HEK293 (cell line): ENCODE measurements at regions not wholly inside any gene's neighbourhood (a gene's known extent, or its start where the extent isn't known, plus 50 kb on each side); places are given as distances from the start of the nearest gene placed in this dataset.

Source experiments
- ATF2 ChIP-seq: fragments of 450-650 bp; formaldehyde crosslinking; IDR thresholded peaks from 2 replicates; pipeline ENCODE4 v1.5.1; 2016; ENCODE audit warnings: missing biosample characterization, missing genetic modification characterization, low read depth
- HOXA7 ChIP-seq: sonication (generic); formaldehyde crosslinking; IDR thresholded peaks from 2 replicates; pipeline ENCODE4 v1.8.1; 2022; ENCODE audit warnings: missing genetic modification reagents, borderline replicate concordance
- REPIN1 ChIP-seq: fragments of 450-650 bp; formaldehyde crosslinking; IDR thresholded peaks from 2 replicates; pipeline ENCODE4 v1.5.1; 2017; ENCODE audit warnings: missing biosample characterization, missing genetic modification characterization, low read depth
- TCF7L2 ChIP-seq: IDR thresholded peaks from 2 replicates; pipeline ENCODE4 v1.6.1; 2011; ENCODE audit warnings: low read depth, mild to moderate bottlenecking, inconsistent platforms, low read length, moderate library complexity, borderline replicate concordance
- TSHZ1 ChIP-seq: fragments of 450-650 bp; formaldehyde crosslinking; IDR thresholded peaks from 2 replicates; pipeline ENCODE4 v1.5.1; 2016; ENCODE audit warnings: missing biosample characterization, missing genetic modification characterization, borderline replicate concordance
- ZBTB7A ChIP-seq: fragments of 450-650 bp; formaldehyde crosslinking; IDR thresholded peaks from 2 replicates; pipeline ENCODE4 v1.5.1; 2016; ENCODE audit warnings: low read depth, missing biosample characterization, missing genetic modification characterization
- ZNF146 ChIP-seq: fragments of 450-650 bp; formaldehyde crosslinking; IDR thresholded peaks from 2 replicates; pipeline ENCODE4 v1.5.1; 2016; ENCODE audit warnings: missing biosample characterization, missing genetic modification characterization
- ZNF184 ChIP-seq: fragments of 450-650 bp; IDR thresholded peaks from 2 replicates; pipeline ENCODE4 v1.5.1; 2018; ENCODE audit warnings: missing biosample characterization, mild to moderate bottlenecking, missing genetic modification characterization
- ZNF221 ChIP-seq: fragments of 450-650 bp; formaldehyde crosslinking; IDR thresholded peaks from 2 replicates; pipeline ENCODE4 v1.5.1; 2017; ENCODE audit warnings: missing biosample characterization, missing genetic modification characterization, borderline replicate concordance
- ZNF311 ChIP-seq: fragments of 450-650 bp; formaldehyde crosslinking; IDR thresholded peaks from 2 replicates; pipeline ENCODE4 v1.5.1; 2017; ENCODE audit warnings: missing biosample characterization, missing genetic modification characterization, borderline replicate concordance
- ZNF549 ChIP-seq: fragments of 450-650 bp; IDR thresholded peaks from 2 replicates; pipeline ENCODE4 v1.5.1; 2018; ENCODE audit warnings: missing biosample characterization, missing genetic modification characterization, mild to moderate bottlenecking, inconsistent platforms, moderate library complexity
- TF ChIP-seq, protein P1 (sequence below): fragments of 450-650 bp; formaldehyde crosslinking; IDR thresholded peaks from 2 replicates; pipeline ENCODE4 v1.5.1; 2016; ENCODE audit warnings: missing biosample characterization, missing genetic modification characterization
- TF ChIP-seq, protein P2 (sequence below): fragments of 450-650 bp; formaldehyde crosslinking; IDR thresholded peaks from 2 replicates; pipeline ENCODE4 v1.5.1; 2017; ENCODE audit warnings: missing biosample characterization, missing genetic modification characterization
- TF ChIP-seq, protein P3 (sequence below): fragments of 450-650 bp; formaldehyde crosslinking; IDR thresholded peaks from 2 replicates; pipeline ENCODE4 v1.5.1; 2016; ENCODE audit warnings: missing biosample characterization, missing genetic modification characterization

DNA sequence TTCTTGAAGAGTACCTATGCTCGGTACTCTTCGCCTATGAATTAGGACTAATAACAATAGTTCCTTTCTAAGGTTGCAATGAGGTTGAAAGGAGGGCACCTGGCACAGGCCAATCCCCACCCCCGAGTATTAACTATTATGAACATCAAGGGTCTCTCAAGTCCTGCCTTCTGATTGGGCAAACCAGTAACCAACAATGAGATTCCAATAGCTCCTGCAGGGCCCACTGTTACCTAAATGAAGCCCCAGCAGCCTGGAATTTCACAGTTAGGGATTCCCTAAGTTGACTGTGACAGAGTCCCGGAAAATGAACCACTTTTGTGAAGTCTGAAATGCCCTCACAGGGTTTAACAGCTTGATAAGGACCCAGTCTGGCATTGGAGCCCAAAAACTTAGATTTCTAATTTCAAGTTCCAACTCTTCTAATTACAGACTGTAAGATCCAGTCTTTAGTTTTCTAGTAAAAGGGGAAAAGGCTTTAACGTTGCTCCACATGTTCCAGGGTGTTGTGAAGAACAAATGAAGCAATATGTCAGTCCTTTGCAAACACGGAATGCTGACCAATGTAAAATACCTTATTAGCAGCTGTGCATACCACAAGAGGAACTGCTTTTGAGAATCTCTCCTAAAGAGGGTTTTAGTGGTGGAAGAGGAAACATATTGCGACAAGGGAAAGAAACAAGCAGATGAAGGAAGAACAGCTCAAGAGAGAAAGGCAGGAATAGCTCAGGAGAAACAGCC is 277.7 kb upstream of the MAP2 start:
- no peak for TF ChIP-seq ZNF549 (tag by site-specific recombination)
- no peak for TF ChIP-seq ZNF221 (tag by site-specific recombination)
- TF ChIP-seq TSHZ1 (tag by site-specific recombination): no peak
- TF ChIP-seq TCF7L2: no peak
- TF ChIP-seq, protein P1, sequence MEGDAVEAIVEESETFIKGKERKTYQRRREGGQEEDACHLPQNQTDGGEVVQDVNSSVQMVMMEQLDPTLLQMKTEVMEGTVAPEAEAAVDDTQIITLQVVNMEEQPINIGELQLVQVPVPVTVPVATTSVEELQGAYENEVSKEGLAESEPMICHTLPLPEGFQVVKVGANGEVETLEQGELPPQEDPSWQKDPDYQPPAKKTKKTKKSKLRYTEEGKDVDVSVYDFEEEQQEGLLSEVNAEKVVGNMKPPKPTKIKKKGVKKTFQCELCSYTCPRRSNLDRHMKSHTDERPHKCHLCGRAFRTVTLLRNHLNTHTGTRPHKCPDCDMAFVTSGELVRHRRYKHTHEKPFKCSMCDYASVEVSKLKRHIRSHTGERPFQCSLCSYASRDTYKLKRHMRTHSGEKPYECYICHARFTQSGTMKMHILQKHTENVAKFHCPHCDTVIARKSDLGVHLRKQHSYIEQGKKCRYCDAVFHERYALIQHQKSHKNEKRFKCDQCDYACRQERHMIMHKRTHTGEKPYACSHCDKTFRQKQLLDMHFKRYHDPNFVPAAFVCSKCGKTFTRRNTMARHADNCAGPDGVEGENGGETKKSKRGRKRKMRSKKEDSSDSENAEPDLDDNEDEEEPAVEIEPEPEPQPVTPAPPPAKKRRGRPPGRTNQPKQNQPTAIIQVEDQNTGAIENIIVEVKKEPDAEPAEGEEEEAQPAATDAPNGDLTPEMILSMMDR: no peak
- no peak for TF ChIP-seq ZNF311 (tag by site-specific recombination)
- TF ChIP-seq ZNF184 (tag by site-specific recombination): no peak
- TF ChIP-seq, protein P2, sequence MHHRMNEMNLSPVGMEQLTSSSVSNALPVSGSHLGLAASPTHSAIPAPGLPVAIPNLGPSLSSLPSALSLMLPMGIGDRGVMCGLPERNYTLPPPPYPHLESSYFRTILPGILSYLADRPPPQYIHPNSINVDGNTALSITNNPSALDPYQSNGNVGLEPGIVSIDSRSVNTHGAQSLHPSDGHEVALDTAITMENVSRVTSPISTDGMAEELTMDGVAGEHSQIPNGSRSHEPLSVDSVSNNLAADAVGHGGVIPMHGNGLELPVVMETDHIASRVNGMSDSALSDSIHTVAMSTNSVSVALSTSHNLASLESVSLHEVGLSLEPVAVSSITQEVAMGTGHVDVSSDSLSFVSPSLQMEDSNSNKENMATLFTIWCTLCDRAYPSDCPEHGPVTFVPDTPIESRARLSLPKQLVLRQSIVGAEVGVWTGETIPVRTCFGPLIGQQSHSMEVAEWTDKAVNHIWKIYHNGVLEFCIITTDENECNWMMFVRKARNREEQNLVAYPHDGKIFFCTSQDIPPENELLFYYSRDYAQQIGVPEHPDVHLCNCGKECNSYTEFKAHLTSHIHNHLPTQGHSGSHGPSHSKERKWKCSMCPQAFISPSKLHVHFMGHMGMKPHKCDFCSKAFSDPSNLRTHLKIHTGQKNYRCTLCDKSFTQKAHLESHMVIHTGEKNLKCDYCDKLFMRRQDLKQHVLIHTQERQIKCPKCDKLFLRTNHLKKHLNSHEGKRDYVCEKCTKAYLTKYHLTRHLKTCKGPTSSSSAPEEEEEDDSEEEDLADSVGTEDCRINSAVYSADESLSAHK: no peak
- TF ChIP-seq HOXA7 (CRISPR knock-in tag): no peak
- TF ChIP-seq, protein P3, sequence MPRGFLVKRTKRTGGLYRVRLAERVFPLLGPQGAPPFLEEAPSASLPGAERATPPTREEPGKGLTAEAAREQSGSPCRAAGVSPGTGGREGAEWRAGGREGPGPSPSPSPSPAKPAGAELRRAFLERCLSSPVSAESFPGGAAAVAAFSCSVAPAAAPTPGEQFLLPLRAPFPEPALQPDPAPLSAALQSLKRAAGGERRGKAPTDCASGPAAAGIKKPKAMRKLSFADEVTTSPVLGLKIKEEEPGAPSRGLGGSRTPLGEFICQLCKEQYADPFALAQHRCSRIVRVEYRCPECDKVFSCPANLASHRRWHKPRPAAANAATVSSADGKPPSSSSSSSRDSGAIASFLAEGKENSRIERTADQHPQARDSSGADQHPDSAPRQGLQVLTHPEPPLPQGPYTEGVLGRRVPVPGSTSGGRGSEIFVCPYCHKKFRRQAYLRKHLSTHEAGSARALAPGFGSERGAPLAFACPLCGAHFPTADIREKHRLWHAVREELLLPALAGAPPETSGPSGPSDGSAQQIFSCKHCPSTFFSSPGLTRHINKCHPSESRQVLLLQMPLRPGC (tag by site-specific recombination): no peak
- TF ChIP-seq REPIN1 (tag by site-specific recombination): no peak
- TF ChIP-seq ZNF146 (tag by site-specific recombination): no peak
- TF ChIP-seq ZBTB7A (tag by site-specific recombination): no peak
- no peak for TF ChIP-seq ATF2
